ENCODE measurements at regions not wholly inside any gene's neighbourhood (a gene's known extent, or its start where the extent isn't known, plus 50 kb on each side); places are given as distances from the start of the nearest gene placed in this dataset.

GRCh38 chr13:34255711-34256110, 437.8 kb downstream of the RFC3 start:
- DNase-seq = no peak

GRCh38 chr13:34256236-34256635, 438.3 kb downstream of the RFC3 start:
- no peak for DNase-seq

- DNase-seq = no peak
These were observed 440.0 kb downstream of the RFC3 start for GRCh38 chr13:34257966-34258365.

GRCh38 chr13:34258646-34259386, 440.9 kb downstream of the RFC3 start:
- no peak for DNase-seq

GRCh38 chr13:34263681-34264080, 445.7 kb downstream of the RFC3 start:
- no peak for DNase-seq

- no peak for DNase-seq
These were observed 447.2 kb downstream of the RFC3 start for GRCh38 chr13:34265046-34265679.

GRCh38 chr13:34276764-34277163, 458.8 kb downstream of the RFC3 start:
- no peak for DNase-seq

GRCh38 chr13:34277936-34278335, 460.0 kb downstream of the RFC3 start:
- no peak for DNase-seq

- DNase-seq = no peak
These were observed 460.8 kb downstream of the RFC3 start for GRCh38 chr13:34278780-34279179.

GRCh38 chr13:34290661-34291060, 472.7 kb downstream of the RFC3 start:
- no peak for DNase-seq

- no peak for DNase-seq
These were observed 476.7 kb downstream of the RFC3 start for GRCh38 chr13:34294483-34295129.

GRCh38 chr13:34300559-34300958, 482.6 kb downstream of the RFC3 start:
- no peak for DNase-seq

GRCh38 chr13:34302596-34302995, 484.6 kb downstream of the RFC3 start:
- DNase-seq = no peak

- DNase-seq = no peak
These were observed 485.4 kb downstream of the RFC3 start for GRCh38 chr13:34303346-34303745.

- no peak for DNase-seq
These were observed 489.7 kb downstream of the RFC3 start for GRCh38 chr13:34307607-34308006.

GRCh38 chr13:34308725-34309124, 490.8 kb downstream of the RFC3 start:
- no peak for DNase-seq

- DNase-seq = no peak
These were observed 492.6 kb downstream of the RFC3 start for GRCh38 chr13:34310539-34310938.

GRCh38 chr13:34311251-34311650, 493.3 kb downstream of the RFC3 start:
- DNase-seq = no peak

- DNase-seq = no peak
These were observed 494.6 kb downstream of the RFC3 start for GRCh38 chr13:34312578-34312977.

GRCh38 chr13:34320084-34320483, 502.1 kb downstream of the RFC3 start:
- no peak for DNase-seq

- DNase-seq = no peak
These were observed 504.2 kb downstream of the RFC3 start for GRCh38 chr13:34322014-34322742.

GRCh38 chr13:34322743-34323074, 504.8 kb downstream of the RFC3 start:
- no peak for DNase-seq
